ENCODE measurements at regions not wholly inside any gene's neighbourhood (a gene's known extent, or its start where the extent isn't known, plus 50 kb on each side); places are given as distances from the start of the nearest gene placed in this dataset.

DNA sequence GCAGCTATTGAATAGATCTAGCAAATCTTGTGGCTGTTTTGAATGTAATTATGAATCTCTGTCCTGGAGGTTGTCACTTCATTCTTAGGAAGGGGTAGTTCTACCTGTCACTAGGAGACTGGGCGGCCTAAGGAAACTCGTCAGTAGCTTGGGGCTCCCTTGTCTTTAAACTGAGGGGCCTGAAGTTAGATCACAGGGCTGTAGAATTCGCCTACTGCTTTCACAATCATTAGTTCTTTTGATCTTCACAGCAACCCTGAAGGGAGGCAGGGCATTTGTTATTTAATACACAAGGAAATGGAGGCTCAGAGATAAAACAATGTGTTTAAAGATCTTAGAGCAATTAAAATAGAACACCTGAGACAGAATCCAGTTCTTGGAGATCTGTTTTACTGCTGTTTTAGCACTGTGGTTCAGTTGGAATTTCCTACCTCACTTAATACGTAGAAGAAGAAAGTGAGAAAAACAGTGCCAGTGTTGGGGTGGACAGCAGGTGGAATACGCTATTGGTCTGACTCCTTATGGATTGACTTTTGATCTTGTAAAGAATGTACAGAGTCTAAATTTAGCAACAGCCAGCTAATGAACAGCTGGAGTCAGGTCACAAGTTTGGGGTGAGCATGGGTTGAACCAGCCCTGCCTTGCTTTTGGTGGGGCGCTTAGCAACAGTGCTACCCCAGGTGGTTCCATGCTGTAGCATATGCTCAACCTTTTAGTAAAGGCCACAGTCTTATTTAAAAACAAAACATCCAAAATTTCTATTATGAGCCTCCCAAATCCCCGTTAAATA, 71.4 kb upstream of the BHLHE40 start:
- no peak overlapping the region for H3K4ac ChIP-seq (ENCODE audit: low read depth, low read length)
- no peak overlapping the region for H3K14ac ChIP-seq (ENCODE audit: insufficient read depth, low read length)
- H4K20me1 ChIP-seq (ENCODE audit: control insufficient read depth, insufficient read depth, insufficient read length): no peaks in the 10 kb centered on the region
- no peak overlapping the region for H3K23ac ChIP-seq (ENCODE audit: insufficient read length, low read depth, low read length)
- no peak overlapping the region for H2AFZ ChIP-seq (ENCODE audit: low read length)
- peaks cover 18 to 20% of the 10 kb centered on the region in 2 experiments for H3K4me1 Mint-ChIP-seq
- no peak overlapping the region for H3K18ac ChIP-seq (ENCODE audit: insufficient read length, low read depth, low read length)
- no peak overlapping the region for H4K8ac ChIP-seq (replicated peaks; ENCODE audit: insufficient read length, low read depth, low read length)
- no peaks in the 10 kb centered on the region for H3K9me3 ChIP-seq (ENCODE audit: control insufficient read depth, low read depth, low read length)
- no peak for DNase-seq
- H3K9ac ChIP-seq (ENCODE audit: extremely low read depth, insufficient read length, low read length): no peak overlapping the region
- H3K4me3 Mint-ChIP-seq: no peak overlapping the region
- H3K9me3 Mint-ChIP-seq: no peaks in the 10 kb centered on the region
- H3K36me3 Mint-ChIP-seq (ENCODE audit: insufficient read depth in 1 of 3, low read depth in 3 of 3): no peaks in the 10 kb centered on the region
- H3K56ac ChIP-seq (ENCODE audit: insufficient read length, low read depth, low read length): no peak overlapping the region
- no peak overlapping the region for H3K27ac Mint-ChIP-seq
- WGBS (ENCODE audit: extremely low coverage, insufficient read length, low lambda C conversion rate): no CpG with 5 or more reads among the region's 7 CpGs
- TF ChIP-seq, protein P1, sequence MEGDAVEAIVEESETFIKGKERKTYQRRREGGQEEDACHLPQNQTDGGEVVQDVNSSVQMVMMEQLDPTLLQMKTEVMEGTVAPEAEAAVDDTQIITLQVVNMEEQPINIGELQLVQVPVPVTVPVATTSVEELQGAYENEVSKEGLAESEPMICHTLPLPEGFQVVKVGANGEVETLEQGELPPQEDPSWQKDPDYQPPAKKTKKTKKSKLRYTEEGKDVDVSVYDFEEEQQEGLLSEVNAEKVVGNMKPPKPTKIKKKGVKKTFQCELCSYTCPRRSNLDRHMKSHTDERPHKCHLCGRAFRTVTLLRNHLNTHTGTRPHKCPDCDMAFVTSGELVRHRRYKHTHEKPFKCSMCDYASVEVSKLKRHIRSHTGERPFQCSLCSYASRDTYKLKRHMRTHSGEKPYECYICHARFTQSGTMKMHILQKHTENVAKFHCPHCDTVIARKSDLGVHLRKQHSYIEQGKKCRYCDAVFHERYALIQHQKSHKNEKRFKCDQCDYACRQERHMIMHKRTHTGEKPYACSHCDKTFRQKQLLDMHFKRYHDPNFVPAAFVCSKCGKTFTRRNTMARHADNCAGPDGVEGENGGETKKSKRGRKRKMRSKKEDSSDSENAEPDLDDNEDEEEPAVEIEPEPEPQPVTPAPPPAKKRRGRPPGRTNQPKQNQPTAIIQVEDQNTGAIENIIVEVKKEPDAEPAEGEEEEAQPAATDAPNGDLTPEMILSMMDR (conservative IDR thresholded peaks at IDR 0.05): no peak
- no peak overlapping the region for H4K5ac ChIP-seq (ENCODE audit: insufficient read length, low read depth, low read length)
- no peak overlapping the region for H3K4me2 ChIP-seq (ENCODE audit: insufficient read depth, insufficient read length, low read length)
- H3K27ac ChIP-seq (ENCODE audit: insufficient read length, low read depth, low read length): no peak overlapping the region
- H4K91ac ChIP-seq (ENCODE audit: insufficient read length, low read depth, low read length): no peak overlapping the region
- no peaks in the 10 kb centered on the region for H3K79me1 ChIP-seq (ENCODE audit: insufficient read depth, low read depth, low read length, poor library complexity, severe bottlenecking)
- no peak overlapping the region for H2BK15ac ChIP-seq (ENCODE audit: low read depth, low read length)
- no peak overlapping the region for H2BK120ac ChIP-seq (ENCODE audit: low read depth, low read length, poor library complexity, severe bottlenecking)
- no peak overlapping the region for H2AK5ac ChIP-seq (ENCODE audit: insufficient read length, low read length)
- no peak overlapping the region for H2BK12ac ChIP-seq (ENCODE audit: insufficient read length, low read depth, low read length)
- H3K27me3 Mint-ChIP-seq (ENCODE audit: low read depth): no peaks in the 10 kb centered on the region; the same call in 1 of the 2 replicates
- no peaks in the 10 kb centered on the region for H3K23me2 ChIP-seq (ENCODE audit: insufficient read length, low read depth, low read length, poor library complexity, severe bottlenecking)
- H3K4me1 ChIP-seq (ENCODE audit: insufficient read depth, low read length): no peaks in the 10 kb centered on the region
- no peak overlapping the region for H2BK5ac ChIP-seq (ENCODE audit: insufficient read length, low read length)
- H3K27me3 ChIP-seq (ENCODE audit: insufficient read depth, low read length): no peaks in the 10 kb centered on the region
- no peaks in the 10 kb centered on the region for H3K79me2 ChIP-seq (ENCODE audit: insufficient read depth, low read length)
- no peak overlapping the region for H3T11ph ChIP-seq (ENCODE audit: low read length)
- no peak overlapping the region for H2BK20ac ChIP-seq (ENCODE audit: low read depth, low read length, poor library complexity, severe bottlenecking)
